ENCODE measurements at regions not wholly inside any gene's neighbourhood (a gene's known extent, or its start where the extent isn't known, plus 50 kb on each side); places are given as distances from the start of the nearest gene placed in this dataset.

GRCh38 chr17:72560303-72561247 is 439.8 kb downstream of the SOX9 start:
- TF ChIP-seq CTCF (IDR thresholded peaks at IDR 0.05; ENCODE audit: low read depth, low read length, missing input control) (peak; percentile 85), EGR1 (IDR thresholded peaks at IDR 0.05; ENCODE audit: low read depth in 2 of 2) (no peak), RAD21 (IDR thresholded peaks at IDR 0.05) (peak; percentile 75 to 80), TAF1 (conservative IDR thresholded peaks at IDR 0.05) (no peak), YY1 (IDR thresholded peaks at IDR 0.05) (no peak), MAX (IDR thresholded peaks at IDR 0.05) (no peak), SP1 (IDR thresholded peaks at IDR 0.05) (no peak), RXRA (IDR thresholded peaks at IDR 0.05) (no peak)
- TF ChIP-seq, protein P1, sequence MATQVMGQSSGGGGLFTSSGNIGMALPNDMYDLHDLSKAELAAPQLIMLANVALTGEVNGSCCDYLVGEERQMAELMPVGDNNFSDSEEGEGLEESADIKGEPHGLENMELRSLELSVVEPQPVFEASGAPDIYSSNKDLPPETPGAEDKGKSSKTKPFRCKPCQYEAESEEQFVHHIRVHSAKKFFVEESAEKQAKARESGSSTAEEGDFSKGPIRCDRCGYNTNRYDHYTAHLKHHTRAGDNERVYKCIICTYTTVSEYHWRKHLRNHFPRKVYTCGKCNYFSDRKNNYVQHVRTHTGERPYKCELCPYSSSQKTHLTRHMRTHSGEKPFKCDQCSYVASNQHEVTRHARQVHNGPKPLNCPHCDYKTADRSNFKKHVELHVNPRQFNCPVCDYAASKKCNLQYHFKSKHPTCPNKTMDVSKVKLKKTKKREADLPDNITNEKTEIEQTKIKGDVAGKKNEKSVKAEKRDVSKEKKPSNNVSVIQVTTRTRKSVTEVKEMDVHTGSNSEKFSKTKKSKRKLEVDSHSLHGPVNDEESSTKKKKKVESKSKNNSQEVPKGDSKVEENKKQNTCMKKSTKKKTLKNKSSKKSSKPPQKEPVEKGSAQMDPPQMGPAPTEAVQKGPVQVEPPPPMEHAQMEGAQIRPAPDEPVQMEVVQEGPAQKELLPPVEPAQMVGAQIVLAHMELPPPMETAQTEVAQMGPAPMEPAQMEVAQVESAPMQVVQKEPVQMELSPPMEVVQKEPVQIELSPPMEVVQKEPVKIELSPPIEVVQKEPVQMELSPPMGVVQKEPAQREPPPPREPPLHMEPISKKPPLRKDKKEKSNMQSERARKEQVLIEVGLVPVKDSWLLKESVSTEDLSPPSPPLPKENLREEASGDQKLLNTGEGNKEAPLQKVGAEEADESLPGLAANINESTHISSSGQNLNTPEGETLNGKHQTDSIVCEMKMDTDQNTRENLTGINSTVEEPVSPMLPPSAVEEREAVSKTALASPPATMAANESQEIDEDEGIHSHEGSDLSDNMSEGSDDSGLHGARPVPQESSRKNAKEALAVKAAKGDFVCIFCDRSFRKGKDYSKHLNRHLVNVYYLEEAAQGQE (IDR thresholded peaks at IDR 0.05), result no peak
- TF ChIP-seq, protein P2, sequence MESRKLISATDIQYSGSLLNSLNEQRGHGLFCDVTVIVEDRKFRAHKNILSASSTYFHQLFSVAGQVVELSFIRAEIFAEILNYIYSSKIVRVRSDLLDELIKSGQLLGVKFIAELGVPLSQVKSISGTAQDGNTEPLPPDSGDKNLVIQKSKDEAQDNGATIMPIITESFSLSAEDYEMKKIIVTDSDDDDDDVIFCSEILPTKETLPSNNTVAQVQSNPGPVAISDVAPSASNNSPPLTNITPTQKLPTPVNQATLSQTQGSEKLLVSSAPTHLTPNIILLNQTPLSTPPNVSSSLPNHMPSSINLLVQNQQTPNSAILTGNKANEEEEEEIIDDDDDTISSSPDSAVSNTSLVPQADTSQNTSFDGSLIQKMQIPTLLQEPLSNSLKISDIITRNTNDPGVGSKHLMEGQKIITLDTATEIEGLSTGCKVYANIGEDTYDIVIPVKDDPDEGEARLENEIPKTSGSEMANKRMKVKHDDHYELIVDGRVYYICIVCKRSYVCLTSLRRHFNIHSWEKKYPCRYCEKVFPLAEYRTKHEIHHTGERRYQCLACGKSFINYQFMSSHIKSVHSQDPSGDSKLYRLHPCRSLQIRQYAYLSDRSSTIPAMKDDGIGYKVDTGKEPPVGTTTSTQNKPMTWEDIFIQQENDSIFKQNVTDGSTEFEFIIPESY (IDR thresholded peaks at IDR 0.05), result no peak
- TF ChIP-seq, protein P3, sequence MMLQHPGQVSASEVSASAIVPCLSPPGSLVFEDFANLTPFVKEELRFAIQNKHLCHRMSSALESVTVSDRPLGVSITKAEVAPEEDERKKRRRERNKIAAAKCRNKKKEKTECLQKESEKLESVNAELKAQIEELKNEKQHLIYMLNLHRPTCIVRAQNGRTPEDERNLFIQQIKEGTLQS (IDR thresholded peaks at IDR 0.05), result no peak

Measured in liver (tissue), 3 donors.